Osteoblast (primary cell): ENCODE measurements at regions not wholly inside any gene's neighbourhood (a gene's known extent, or its start where the extent isn't known, plus 50 kb on each side); places are given as distances from the start of the nearest gene placed in this dataset.
A peak's percentile ranks its signal among the peaks of the same experiment; 100 is the strongest.

ENCODE experiments used
- DNase-seq: peaks from one replicate; pipeline ENCODE4 v3.0.0; 2011; ENCODE audit warnings: low spot score, mixed read lengths; ENCODE audit not compliant: insufficient read length; ENCODE audit errors: missing footprints
- H2AFZ ChIP-seq: 2 replicates; pipeline ENCODE4 v1.6.0; 2011; ENCODE audit warnings: mild to moderate bottlenecking, low read length
- H3K27ac ChIP-seq: 2 replicates; pipeline ENCODE4 v1.5.1; 2011; ENCODE audit warnings: mild to moderate bottlenecking, low read depth, low read length, moderate library complexity
- H3K27me3 ChIP-seq: 2 replicates; pipeline ENCODE4 v1.6.0; 2012; ENCODE audit warnings: mild to moderate bottlenecking, control low read depth, inconsistent platforms, low read length, moderate library complexity; ENCODE audit not compliant: insufficient read depth
- H3K36me3 ChIP-seq: 2 replicates; pipeline ENCODE4 v1.5.1; 2011; ENCODE audit warnings: mild to moderate bottlenecking, low read length, control low read depth, moderate library complexity; ENCODE audit not compliant: insufficient read depth
- H3K4me1 ChIP-seq: 2 replicates; pipeline ENCODE4 v1.5.1; 2011; ENCODE audit warnings: mild to moderate bottlenecking, low read length, control low read depth, moderate library complexity; ENCODE audit not compliant: insufficient read depth
- H3K4me2 ChIP-seq: 2 replicates; pipeline ENCODE4 v1.6.0; 2011; ENCODE audit warnings: mild to moderate bottlenecking, low read length; ENCODE audit not compliant: insufficient read depth
- H3K4me3 ChIP-seq: fragments of 200-600 bp; sonication (generic); 3 replicates; pipeline ENCODE4 v1.5.1; 2012; ENCODE audit warnings: mild to moderate bottlenecking, low read length, inconsistent platforms; ENCODE audit not compliant: insufficient read depth
- H3K79me2 ChIP-seq: 2 replicates; pipeline ENCODE4 v1.6.0; 2012; ENCODE audit warnings: mild to moderate bottlenecking, low read length, control low read depth, inconsistent platforms; ENCODE audit not compliant: insufficient read depth
- H3K9me3 ChIP-seq: 2 replicates; pipeline ENCODE4 v1.5.1; 2011; ENCODE audit warnings: low read depth, low read length, control low read depth
- H4K20me1 ChIP-seq: 2 replicates; pipeline ENCODE4 v1.6.0; 2012; ENCODE audit warnings: mild to moderate bottlenecking, low read length, control low read depth; ENCODE audit not compliant: insufficient read depth
- TF ChIP-seq, protein P1 (sequence below): IDR thresholded peaks from 2 replicates; pipeline ENCODE4 v1.5.1; 2011; ENCODE audit warnings: mild to moderate bottlenecking, low read depth, low read length, moderate library complexity; ENCODE audit errors: extremely low read depth

DNA sequence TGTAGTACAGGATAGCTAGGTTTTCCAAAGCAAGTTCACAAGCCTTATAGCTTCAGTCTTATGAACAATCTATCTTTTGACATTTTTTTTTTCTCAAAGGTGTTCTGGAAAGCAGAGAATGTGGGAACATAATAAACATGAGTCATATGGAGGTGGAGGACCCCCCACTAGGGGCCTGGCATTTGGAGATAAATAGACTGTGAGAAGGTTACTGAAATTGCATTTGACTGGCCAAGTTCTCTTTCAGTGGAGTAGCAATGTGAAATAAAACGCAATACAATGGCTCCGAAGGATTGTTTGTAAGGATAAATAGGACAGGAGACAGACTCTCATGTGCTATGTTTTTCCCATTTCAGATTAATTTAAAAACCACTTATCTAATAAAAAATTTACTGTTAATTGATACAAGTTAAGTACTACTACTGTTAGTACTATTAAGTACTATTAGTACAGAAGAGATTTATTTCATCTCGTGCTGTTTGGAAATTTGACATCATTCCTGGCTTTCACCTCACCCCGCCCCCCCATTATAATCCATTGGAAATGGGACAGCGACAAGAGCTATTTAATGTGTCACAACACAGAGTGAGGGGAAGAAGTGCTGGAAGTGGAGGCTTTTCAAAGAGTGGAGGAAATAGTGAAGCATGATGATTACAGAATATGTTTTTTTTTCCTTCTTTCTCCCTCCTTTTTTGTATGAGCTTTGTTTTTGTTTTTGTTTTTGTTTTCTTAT is 122.6 kb upstream of the ID4 start:
- no peaks in the 10 kb centered on the region for H3K36me3 ChIP-seq
- no peak overlapping the region for H3K27ac ChIP-seq
- H3K4me2 ChIP-seq: no peak overlapping the region
- no peak for DNase-seq
- H3K4me1 ChIP-seq: no peaks in the 10 kb centered on the region
- H4K20me1 ChIP-seq: no peaks in the 10 kb centered on the region
- H3K9me3 ChIP-seq: no peaks in the 10 kb centered on the region
- no peaks in the 10 kb centered on the region for H3K79me2 ChIP-seq
- TF ChIP-seq, protein P1, sequence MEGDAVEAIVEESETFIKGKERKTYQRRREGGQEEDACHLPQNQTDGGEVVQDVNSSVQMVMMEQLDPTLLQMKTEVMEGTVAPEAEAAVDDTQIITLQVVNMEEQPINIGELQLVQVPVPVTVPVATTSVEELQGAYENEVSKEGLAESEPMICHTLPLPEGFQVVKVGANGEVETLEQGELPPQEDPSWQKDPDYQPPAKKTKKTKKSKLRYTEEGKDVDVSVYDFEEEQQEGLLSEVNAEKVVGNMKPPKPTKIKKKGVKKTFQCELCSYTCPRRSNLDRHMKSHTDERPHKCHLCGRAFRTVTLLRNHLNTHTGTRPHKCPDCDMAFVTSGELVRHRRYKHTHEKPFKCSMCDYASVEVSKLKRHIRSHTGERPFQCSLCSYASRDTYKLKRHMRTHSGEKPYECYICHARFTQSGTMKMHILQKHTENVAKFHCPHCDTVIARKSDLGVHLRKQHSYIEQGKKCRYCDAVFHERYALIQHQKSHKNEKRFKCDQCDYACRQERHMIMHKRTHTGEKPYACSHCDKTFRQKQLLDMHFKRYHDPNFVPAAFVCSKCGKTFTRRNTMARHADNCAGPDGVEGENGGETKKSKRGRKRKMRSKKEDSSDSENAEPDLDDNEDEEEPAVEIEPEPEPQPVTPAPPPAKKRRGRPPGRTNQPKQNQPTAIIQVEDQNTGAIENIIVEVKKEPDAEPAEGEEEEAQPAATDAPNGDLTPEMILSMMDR: no peak
- H3K4me3 ChIP-seq: no peak overlapping the region
- no peak overlapping the region for H2AFZ ChIP-seq
- no peaks in the 10 kb centered on the region for H3K27me3 ChIP-seq

DNA sequence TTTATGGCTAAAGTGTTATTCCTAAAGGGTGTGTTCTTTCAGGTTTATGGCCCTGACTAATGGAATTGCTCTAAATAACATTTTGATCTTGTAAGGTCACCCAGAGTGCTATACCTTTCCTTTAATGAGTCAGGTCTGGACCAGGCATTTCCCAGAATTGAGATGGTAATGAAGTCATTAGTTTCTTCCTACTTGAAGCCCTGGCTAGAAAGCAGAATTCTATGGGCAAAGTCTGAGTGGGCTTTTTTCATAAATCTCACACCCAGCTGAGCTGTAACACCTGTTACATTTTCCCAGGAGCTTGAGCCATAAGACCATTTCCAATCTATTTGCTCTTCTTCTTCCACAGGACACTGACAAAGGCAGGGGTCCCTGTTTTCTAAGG is 122.0 kb upstream of the ID4 start:
- DNase-seq: no peak
- Histone ChIP-seq H4K20me1 (no peaks in the 10 kb centered on the region), H3K27ac (no peak overlapping the region), H3K4me2 (no peak overlapping the region), H3K4me3 (no peak overlapping the region), H3K36me3 (no peaks in the 10 kb centered on the region), H3K9me3 (no peaks in the 10 kb centered on the region), H3K79me2 (no peaks in the 10 kb centered on the region), H2AFZ (no peak overlapping the region), H3K27me3 (no peaks in the 10 kb centered on the region), H3K4me1 (no peaks in the 10 kb centered on the region)
- TF ChIP-seq, protein P1: no peak

- no peaks in the 10 kb centered on the region for H3K27me3 ChIP-seq
- TF ChIP-seq, protein P1: no peak
- no peaks in the 10 kb centered on the region for H4K20me1 ChIP-seq
- no peaks in the 10 kb centered on the region for H3K79me2 ChIP-seq
- no peaks in the 10 kb centered on the region for H3K9me3 ChIP-seq
- no peaks in the 10 kb centered on the region for H3K4me1 ChIP-seq
- no peak overlapping the region for H3K27ac ChIP-seq
- H3K4me3 ChIP-seq: no peak overlapping the region
- peak overlapping the region; percentile 51 for H2AFZ ChIP-seq
- no peaks in the 10 kb centered on the region for H3K36me3 ChIP-seq
- DNase-seq: peak; percentile 18
- peak overlapping the region; percentile 36 for H3K4me2 ChIP-seq
These were observed 117.5 kb upstream of the ID4 start for GRCh38 chr6:19719691-19720128.

DNA sequence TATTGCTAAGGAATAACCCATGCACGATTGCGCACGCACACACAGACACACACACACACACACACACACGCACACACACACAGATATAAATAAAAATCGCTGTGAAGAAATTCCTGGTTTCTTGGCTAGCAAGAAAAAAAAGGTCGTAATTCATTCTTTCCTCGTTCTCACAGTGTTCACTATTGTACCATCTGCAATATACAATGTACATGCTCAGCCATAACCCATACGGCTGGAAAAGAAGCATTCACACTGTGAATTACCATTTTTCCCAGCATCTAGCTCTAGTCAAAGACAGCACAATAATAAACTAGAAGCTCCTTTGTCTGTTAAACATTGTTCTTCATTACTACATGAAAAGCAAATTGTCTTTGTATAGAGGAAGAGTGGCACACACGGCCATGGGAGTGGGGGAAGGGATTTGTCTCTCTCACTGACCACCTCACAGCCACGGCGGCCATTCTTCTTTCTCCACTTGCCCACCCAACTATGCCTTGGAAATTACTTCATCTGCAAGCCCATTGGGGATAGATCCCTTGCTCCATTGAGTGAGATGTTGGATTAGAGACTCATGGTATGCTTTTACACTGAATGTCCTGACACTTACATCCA is 115.3 kb upstream of the ID4 start:
- H3K79me2 ChIP-seq: no peaks in the 10 kb centered on the region
- H4K20me1 ChIP-seq: no peaks in the 10 kb centered on the region
- no peaks in the 10 kb centered on the region for H3K9me3 ChIP-seq
- H2AFZ ChIP-seq: no peak overlapping the region
- TF ChIP-seq, protein P1: no peak
- no peak overlapping the region for H3K4me3 ChIP-seq
- no peak for DNase-seq
- H3K27me3 ChIP-seq: no peaks in the 10 kb centered on the region
- H3K4me1 ChIP-seq: no peaks in the 10 kb centered on the region
- H3K36me3 ChIP-seq: no peaks in the 10 kb centered on the region
- no peak overlapping the region for H3K4me2 ChIP-seq
- no peak overlapping the region for H3K27ac ChIP-seq
